Endothelial cell of umbilical vein (primary cell): ENCODE measurements at regions not wholly inside any gene's neighbourhood (a gene's known extent, or its start where the extent isn't known, plus 50 kb on each side); places are given as distances from the start of the nearest gene placed in this dataset.
"Not testable (repeated sequence)": the region's sequence is repeated elsewhere in the genome, so short reads cannot be mapped to it uniquely, and the experiment has no call there.

Source experiments
- EZH2 ChIP-seq: IDR thresholded peaks from 2 replicates; pipeline ENCODE4 v1.6.1; 2012; ENCODE audit warnings: borderline replicate concordance, low read depth, mild to moderate bottlenecking, moderate library complexity, low read length, inconsistent platforms; ENCODE audit not compliant: severe bottlenecking
- FOS ChIP-seq: IDR thresholded peaks from 2 replicates; pipeline ENCODE4 v1.6.1; 2011; ENCODE audit warnings: mild to moderate bottlenecking, low read length, moderate library complexity, borderline replicate concordance; ENCODE audit not compliant: insufficient read depth
- GATA2 ChIP-seq: IDR thresholded peaks from 2 replicates; pipeline ENCODE4 v1.7.0; 2011; ENCODE audit warnings: low read depth, mild to moderate bottlenecking, moderate library complexity, mixed read lengths, low read length; ENCODE audit not compliant: insufficient read length, insufficient read depth
- JUN ChIP-seq: IDR thresholded peaks from 2 replicates; pipeline ENCODE4 v1.6.1; 2011; ENCODE audit warnings: borderline replicate concordance, low read depth; ENCODE audit not compliant: insufficient read length, insufficient read depth
- MAX ChIP-seq: IDR thresholded peaks from 2 replicates; pipeline ENCODE4 v1.6.1; 2011; ENCODE audit not compliant: insufficient read depth, insufficient read length
- MYC ChIP-seq: IDR thresholded peaks from one replicate; pipeline ENCODE4 v1.6.1; 2011; ENCODE audit warnings: mild to moderate bottlenecking, low read depth, low read length
- POLR2A ChIP-seq: IDR thresholded peaks from 2 replicates; pipeline ENCODE4 v1.6.1; 2012; ENCODE audit warnings: low read depth, mild to moderate bottlenecking, control low read depth, low read length
- POLR2AphosphoS5 ChIP-seq: IDR thresholded peaks from 2 replicates; pipeline ENCODE4 v1.6.1; 2012; ENCODE audit warnings: low read depth, mild to moderate bottlenecking, control low read depth, low read length, moderate library complexity; ENCODE audit not compliant: insufficient read depth
- TF ChIP-seq, protein P1 (sequence below), 2 donors: IDR thresholded peaks; 1 replicate in 1 of 2; 2 replicates in 1 of 2; pipeline ENCODE4 v1.5.1; 2011; ENCODE audit warnings: low read length in 2 of 2, mild to moderate bottlenecking in 2 of 2, moderate library complexity in 2 of 2, control low read depth in 1 of 2, inconsistent platforms in 1 of 2, low read depth in 1 of 2; ENCODE audit not compliant: insufficient read depth in 1 of 2; ENCODE audit errors: extremely low read depth in 1 of 2

- TF ChIP-seq, protein P1, sequence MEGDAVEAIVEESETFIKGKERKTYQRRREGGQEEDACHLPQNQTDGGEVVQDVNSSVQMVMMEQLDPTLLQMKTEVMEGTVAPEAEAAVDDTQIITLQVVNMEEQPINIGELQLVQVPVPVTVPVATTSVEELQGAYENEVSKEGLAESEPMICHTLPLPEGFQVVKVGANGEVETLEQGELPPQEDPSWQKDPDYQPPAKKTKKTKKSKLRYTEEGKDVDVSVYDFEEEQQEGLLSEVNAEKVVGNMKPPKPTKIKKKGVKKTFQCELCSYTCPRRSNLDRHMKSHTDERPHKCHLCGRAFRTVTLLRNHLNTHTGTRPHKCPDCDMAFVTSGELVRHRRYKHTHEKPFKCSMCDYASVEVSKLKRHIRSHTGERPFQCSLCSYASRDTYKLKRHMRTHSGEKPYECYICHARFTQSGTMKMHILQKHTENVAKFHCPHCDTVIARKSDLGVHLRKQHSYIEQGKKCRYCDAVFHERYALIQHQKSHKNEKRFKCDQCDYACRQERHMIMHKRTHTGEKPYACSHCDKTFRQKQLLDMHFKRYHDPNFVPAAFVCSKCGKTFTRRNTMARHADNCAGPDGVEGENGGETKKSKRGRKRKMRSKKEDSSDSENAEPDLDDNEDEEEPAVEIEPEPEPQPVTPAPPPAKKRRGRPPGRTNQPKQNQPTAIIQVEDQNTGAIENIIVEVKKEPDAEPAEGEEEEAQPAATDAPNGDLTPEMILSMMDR (IDR thresholded peaks at IDR 0.05; ENCODE audit: extremely low read depth in 1 of 2, insufficient read depth in 1 of 2, low read depth in 1 of 2, low read length in 2 of 2) = not testable (repeated sequence)
- TF ChIP-seq POLR2AphosphoS5, GATA2, MAX, POLR2A, EZH2, JUN, MYC, FOS: not testable (repeated sequence)
Observed at GRCh38 chr17:61539728-61540127, 51.3 kb downstream of the NACA2 start.
